Adrenal gland (tissue), 9 donors: ENCODE measurements at regions not wholly inside any gene's neighbourhood (a gene's known extent, or its start where the extent isn't known, plus 50 kb on each side); places are given as distances from the start of the nearest gene placed in this dataset.

Experiments
- DNase-seq, 7 donors: peaks; one replicate each; pipeline ENCODE4 v3.0.0-alpha.2; 2019 to 2020
- H3K27ac ChIP-seq, 5 donors: fragments of 200-600 bp; sonication (generic) in 4 of 5; 1 replicate in 3 of 5; 2 replicates in 2 of 5; pipeline versions ENCODE4 v1.5.1 to v1.8.0; 2016 to 2020; ENCODE audit warnings: mild to moderate bottlenecking in 1 of 5
- H3K27me3 ChIP-seq: fragments of 200-600 bp; 2 replicates; pipeline ENCODE4 v1.8.0; 2021
- H3K36me3 ChIP-seq, 2 donors: fragments of 200-600 bp; replicated peaks in 1 of 2; 1 replicate in 1 of 2; 2 replicates in 1 of 2; pipeline versions ENCODE4 v1.5.1 to v1.8.0; 2018 to 2022
- H3K4me1 ChIP-seq, 2 donors: fragments of 200-600 bp; replicated peaks in 1 of 2; 1 replicate in 1 of 2; 2 replicates in 1 of 2; pipeline versions ENCODE4 v1.5.1 to v1.8.0; 2018 to 2021
- H3K4me3 ChIP-seq, 4 donors: fragments of 200-600 bp; sonication (generic) in 3 of 4; one replicate each; pipeline ENCODE4 v1.5.1; 2016 to 2018
- H3K9me3 ChIP-seq, 3 donors: fragments of 200-600 bp; sonication (generic) in 1 of 3; replicated peaks in 1 of 3; 1 replicate in 2 of 3; 2 replicates in 1 of 3; pipeline versions ENCODE4 v1.5.1 to v1.8.0; 2016 to 2021
- POLR2A ChIP-seq, 2 donors: fragments of 450-650 bp; IDR thresholded peaks; one replicate each; pipeline ENCODE4 v1.6.1; 2017; ENCODE audit warnings: antibody characterized with exemption in 2 of 2, mild to moderate bottlenecking in 2 of 2, moderate library complexity in 1 of 2
- WGBS, 4 donors: extraction: QIAGEN DNeasy Blood & Tissue Kit in 2 of 4; methylation state at CpG; one replicate each; pipeline versions ENCODE4 v1.1.5 to v1.1.7; 2013 to 2017; 5-methylcytosine and 5-hydroxymethylcytosine counted together
- intact Hi-C, 2 donors: fragments of 100-400 bp; cut with DNase I; formaldehyde crosslinking; loops; one replicate each; pipeline versions ENCODE4 v1.14.1 to v1.15.0; 2022 to 2023
- TF ChIP-seq, protein P1 (sequence below), 6 experiments: fragments of 450-650 bp in 4 of 6; fragments of 200-600 bp in 2 of 6; sonication (generic) in 1 of 6; IDR thresholded peaks; 1 replicate in 5 of 6; 2 replicates in 1 of 6; pipeline versions ENCODE4 v1.5.1 to v1.8.0; 2016 to 2021; ENCODE audit warnings: antibody characterized with exemption in 6 of 6, mild to moderate bottlenecking in 2 of 6, moderate library complexity in 1 of 6
- donor health status: healthy with polysubstance abuse.
- donor health status: Bipolar disorder and iron deficiency.
- donor health status: DM: yes; HTN: yes; CAD: no.
- donor health status: DM: no; HTN: no; CAD: no.
- donor health status: DM: no; HTN: no; CAD: no.

DNA sequence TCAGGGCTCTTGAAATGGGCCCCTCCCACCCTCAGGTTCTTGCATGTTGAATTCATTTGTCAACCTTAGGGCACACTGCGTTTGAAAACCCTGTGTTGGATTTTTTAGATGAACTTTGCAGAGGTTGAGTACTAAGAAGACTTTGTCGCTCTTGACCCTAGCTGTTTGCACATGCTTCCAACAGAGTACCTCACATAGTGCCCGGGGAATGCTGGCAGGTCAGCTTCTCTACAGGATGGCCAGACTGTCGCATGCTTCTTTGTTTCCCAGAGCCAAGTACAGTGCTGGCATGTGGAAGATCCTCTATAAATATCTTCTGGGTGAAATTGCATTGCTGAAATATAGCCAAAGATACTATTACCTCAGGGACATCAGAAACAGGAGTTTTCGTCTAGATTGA, 59.9 kb downstream of the FAT3 start:
- H3K4me1 ChIP-seq = no peaks in the 10 kb centered on the region
- H3K27me3 ChIP-seq = peaks cover 2% of the 10 kb centered on the region
- WGBS, 4 donors = 67 to 80% (median 75%) methylated on average over 5 of the region's 5 CpGs
- H3K9me3 ChIP-seq = no peaks in the 10 kb centered on the region
- no peaks in the 10 kb centered on the region for H3K36me3 ChIP-seq
- no peak for TF ChIP-seq POLR2A (IDR thresholded peaks at IDR 0.05)
- TF ChIP-seq, protein P1, sequence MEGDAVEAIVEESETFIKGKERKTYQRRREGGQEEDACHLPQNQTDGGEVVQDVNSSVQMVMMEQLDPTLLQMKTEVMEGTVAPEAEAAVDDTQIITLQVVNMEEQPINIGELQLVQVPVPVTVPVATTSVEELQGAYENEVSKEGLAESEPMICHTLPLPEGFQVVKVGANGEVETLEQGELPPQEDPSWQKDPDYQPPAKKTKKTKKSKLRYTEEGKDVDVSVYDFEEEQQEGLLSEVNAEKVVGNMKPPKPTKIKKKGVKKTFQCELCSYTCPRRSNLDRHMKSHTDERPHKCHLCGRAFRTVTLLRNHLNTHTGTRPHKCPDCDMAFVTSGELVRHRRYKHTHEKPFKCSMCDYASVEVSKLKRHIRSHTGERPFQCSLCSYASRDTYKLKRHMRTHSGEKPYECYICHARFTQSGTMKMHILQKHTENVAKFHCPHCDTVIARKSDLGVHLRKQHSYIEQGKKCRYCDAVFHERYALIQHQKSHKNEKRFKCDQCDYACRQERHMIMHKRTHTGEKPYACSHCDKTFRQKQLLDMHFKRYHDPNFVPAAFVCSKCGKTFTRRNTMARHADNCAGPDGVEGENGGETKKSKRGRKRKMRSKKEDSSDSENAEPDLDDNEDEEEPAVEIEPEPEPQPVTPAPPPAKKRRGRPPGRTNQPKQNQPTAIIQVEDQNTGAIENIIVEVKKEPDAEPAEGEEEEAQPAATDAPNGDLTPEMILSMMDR (IDR thresholded peaks at IDR 0.05) = no peak
- intact Hi-C loops = no loop called here
- H3K27ac ChIP-seq = no peak overlapping the region
- DNase-seq = no peak
- no peak overlapping the region for H3K4me3 ChIP-seq

DNA sequence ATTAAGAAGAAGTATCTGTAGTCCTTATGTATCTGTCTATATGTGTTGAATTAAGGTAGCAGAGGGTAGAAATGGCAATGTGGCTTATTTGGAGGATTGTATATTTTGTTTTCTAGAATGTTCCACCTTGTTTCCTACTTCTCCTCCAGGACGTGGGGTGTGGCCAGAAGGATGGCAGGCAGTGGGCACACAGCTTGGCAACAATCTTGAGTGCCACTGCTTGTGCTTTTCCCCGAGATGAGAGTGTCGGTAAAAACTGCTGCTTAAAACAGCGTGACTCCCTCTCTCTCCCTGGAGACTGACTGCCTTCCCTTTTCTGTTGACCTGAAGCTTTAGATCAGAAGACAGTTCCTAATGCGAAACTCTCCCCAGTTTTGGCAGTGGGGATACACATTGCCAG, 61.2 kb downstream of the FAT3 start:
- H3K4me3 ChIP-seq = no peak overlapping the region
- no peak for DNase-seq
- intact Hi-C loops = no loop called here
- TF ChIP-seq POLR2A (IDR thresholded peaks at IDR 0.05) = no peak
- TF ChIP-seq, protein P1 (IDR thresholded peaks at IDR 0.05) = no peak
- no peaks in the 10 kb centered on the region for H3K9me3 ChIP-seq
- H3K36me3 ChIP-seq = no peaks in the 10 kb centered on the region
- no peak overlapping the region for H3K27ac ChIP-seq
- 74 to 85% (median 78%) methylated on average over 5 of the region's 5 CpGs for WGBS, 4 donors
- H3K27me3 ChIP-seq = peaks cover 2% of the 10 kb centered on the region
- no peaks in the 10 kb centered on the region for H3K4me1 ChIP-seq

DNA sequence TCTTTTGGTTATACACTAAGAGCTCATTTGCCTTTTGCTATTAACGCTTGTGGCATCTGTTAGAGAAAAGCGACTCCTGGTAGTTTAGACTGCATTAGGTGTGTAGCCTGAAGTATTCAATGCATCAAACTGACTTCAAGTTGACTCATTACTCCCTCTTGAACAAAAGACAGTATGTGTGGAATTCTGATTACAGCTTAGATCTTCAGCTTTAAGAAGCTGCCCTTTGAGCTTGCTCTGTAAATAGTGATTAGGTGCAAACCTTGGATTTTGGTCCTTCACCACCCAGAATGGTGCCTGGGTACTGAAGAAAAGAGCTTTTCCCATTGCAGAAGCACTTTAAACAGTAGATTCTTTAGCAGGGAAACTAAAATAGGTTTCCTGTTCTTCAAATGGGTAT, 62.1 kb downstream of the FAT3 start:
- Histone ChIP-seq H3K27me3 (peaks cover 2% of the 10 kb centered on the region), H3K36me3 (no peaks in the 10 kb centered on the region), H3K4me1 (no peaks in the 10 kb centered on the region), H3K4me3 (no peak overlapping the region), H3K27ac (no peak overlapping the region), H3K9me3 (no peaks in the 10 kb centered on the region)
- DNase-seq = no peak
- intact Hi-C loops = no loop called here
- no peak for TF ChIP-seq POLR2A (IDR thresholded peaks at IDR 0.05)
- TF ChIP-seq, protein P1 (IDR thresholded peaks at IDR 0.05) = no peak
- 79 to 92% (median 85%) methylated on average over 2 of the region's 2 CpGs for WGBS, 4 donors

DNA sequence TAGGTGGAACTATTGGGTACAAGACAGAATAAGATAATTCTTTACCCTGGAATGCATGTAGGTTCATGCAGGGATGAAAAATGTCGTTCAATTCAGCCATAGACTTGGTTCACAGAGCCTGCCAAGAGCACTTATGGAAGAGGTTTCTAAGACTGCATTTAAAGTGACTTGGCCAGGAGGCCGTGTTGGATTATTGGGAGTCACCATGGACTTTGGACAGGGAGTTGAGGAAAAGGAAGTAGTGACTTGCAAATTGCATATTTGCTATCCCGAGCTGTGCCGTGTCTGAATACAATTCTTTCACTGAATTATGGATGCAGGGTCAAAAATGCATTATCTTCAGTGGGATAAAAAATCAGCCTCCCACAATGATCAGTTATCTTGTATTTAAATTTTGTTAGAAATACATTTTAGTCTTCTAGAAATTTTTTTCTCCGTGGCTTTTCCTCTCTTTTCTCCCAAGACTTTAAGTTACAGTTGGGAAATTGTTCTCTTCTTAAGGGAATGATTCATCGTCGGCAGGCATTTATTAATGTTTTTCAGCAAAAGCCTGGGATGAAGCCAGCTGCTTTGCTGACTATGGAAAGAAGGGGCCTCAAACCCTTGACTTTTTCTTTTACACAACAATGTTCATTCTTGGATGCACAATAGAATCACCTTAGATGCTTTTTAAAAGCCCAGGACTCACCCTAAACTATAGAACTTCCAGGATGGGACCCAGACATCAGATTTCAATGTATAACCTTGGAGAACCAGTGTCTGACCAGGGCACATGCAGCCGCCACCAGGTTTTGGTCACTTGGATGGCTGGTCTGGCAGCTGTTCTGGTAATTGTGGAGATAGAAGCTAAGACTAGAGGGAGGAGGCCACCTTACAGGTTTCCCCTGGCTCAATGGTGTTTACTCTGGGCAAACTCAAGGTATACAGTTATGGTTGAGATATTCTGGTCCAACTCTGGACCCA, 70.8 kb downstream of the FAT3 start:
- 71 to 79% (median 77%) methylated on average over 8 of the region's 8 CpGs for WGBS, 4 donors
- no peak overlapping the region for H3K27ac ChIP-seq
- H3K4me3 ChIP-seq = no peak overlapping the region
- no peaks in the 10 kb centered on the region for H3K36me3 ChIP-seq
- DNase-seq = no peak
- H3K27me3 ChIP-seq = no peaks in the 10 kb centered on the region
- H3K9me3 ChIP-seq = no peaks in the 10 kb centered on the region
- no peak for TF ChIP-seq POLR2A (IDR thresholded peaks at IDR 0.05)
- TF ChIP-seq, protein P1 (IDR thresholded peaks at IDR 0.05) = no peak
- no peaks in the 10 kb centered on the region for H3K4me1 ChIP-seq
- intact Hi-C loops = no loop called here
